ENCODE measurements at regions not wholly inside any gene's neighbourhood (a gene's known extent, or its start where the extent isn't known, plus 50 kb on each side); places are given as distances from the start of the nearest gene placed in this dataset.

DNA sequence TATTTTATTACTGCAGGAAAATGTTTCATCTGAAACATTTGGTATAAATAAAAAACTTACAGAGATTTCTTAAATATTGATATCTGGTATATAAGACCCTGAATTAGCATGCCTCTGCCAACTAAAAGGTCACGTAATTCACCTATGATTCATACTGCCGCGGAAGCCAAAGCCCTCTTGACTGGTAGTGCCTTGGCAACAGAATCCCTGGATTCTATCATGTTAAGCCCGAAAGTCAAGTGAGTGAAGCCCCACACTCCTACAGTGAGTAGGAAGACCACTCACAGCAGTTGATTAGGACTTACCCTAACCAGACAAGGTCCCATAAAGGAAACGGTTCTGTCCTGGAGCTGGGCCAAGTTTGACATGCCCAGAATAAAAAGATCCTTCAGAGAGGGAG is 175.6 kb upstream of the NREP start:
- TF ChIP-seq CTCF (IDR thresholded peaks at IDR 0.05) (no peak), POLR2A (IDR thresholded peaks at IDR 0.05) (no peak)
